ENCODE measurements at regions not wholly inside any gene's neighbourhood (a gene's known extent, or its start where the extent isn't known, plus 50 kb on each side); places are given as distances from the start of the nearest gene placed in this dataset.
"Not testable (repeated sequence)": the region's sequence is repeated elsewhere in the genome, so short reads cannot be mapped to it uniquely, and the experiment has no call there.

DNA sequence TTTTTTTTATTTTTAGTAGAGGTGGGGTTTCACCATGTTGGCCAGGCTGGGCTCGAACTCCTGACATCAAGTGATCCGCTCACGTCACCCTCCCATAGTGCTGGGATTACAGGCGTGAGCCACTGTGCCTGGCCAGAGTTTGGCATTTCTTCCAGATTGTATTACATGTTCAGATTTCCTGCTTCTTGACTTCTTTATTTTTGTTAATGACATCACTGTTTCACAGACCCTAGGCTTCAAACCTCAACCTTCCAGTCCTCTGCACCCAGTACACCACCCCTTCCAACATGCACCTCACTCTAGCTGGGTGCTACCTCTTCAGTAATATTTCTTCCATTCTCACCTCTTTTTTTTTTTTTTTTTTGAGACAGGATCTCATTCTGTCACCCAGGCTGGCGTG lies 53.6 kb upstream of the ZFHX3 start (continued):
- TF ChIP-seq, protein P1, sequence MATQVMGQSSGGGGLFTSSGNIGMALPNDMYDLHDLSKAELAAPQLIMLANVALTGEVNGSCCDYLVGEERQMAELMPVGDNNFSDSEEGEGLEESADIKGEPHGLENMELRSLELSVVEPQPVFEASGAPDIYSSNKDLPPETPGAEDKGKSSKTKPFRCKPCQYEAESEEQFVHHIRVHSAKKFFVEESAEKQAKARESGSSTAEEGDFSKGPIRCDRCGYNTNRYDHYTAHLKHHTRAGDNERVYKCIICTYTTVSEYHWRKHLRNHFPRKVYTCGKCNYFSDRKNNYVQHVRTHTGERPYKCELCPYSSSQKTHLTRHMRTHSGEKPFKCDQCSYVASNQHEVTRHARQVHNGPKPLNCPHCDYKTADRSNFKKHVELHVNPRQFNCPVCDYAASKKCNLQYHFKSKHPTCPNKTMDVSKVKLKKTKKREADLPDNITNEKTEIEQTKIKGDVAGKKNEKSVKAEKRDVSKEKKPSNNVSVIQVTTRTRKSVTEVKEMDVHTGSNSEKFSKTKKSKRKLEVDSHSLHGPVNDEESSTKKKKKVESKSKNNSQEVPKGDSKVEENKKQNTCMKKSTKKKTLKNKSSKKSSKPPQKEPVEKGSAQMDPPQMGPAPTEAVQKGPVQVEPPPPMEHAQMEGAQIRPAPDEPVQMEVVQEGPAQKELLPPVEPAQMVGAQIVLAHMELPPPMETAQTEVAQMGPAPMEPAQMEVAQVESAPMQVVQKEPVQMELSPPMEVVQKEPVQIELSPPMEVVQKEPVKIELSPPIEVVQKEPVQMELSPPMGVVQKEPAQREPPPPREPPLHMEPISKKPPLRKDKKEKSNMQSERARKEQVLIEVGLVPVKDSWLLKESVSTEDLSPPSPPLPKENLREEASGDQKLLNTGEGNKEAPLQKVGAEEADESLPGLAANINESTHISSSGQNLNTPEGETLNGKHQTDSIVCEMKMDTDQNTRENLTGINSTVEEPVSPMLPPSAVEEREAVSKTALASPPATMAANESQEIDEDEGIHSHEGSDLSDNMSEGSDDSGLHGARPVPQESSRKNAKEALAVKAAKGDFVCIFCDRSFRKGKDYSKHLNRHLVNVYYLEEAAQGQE (IDR thresholded peaks at IDR 0.05; ENCODE audit: unreplicated experiment), result no peak
- TF ChIP-seq, protein P2, sequence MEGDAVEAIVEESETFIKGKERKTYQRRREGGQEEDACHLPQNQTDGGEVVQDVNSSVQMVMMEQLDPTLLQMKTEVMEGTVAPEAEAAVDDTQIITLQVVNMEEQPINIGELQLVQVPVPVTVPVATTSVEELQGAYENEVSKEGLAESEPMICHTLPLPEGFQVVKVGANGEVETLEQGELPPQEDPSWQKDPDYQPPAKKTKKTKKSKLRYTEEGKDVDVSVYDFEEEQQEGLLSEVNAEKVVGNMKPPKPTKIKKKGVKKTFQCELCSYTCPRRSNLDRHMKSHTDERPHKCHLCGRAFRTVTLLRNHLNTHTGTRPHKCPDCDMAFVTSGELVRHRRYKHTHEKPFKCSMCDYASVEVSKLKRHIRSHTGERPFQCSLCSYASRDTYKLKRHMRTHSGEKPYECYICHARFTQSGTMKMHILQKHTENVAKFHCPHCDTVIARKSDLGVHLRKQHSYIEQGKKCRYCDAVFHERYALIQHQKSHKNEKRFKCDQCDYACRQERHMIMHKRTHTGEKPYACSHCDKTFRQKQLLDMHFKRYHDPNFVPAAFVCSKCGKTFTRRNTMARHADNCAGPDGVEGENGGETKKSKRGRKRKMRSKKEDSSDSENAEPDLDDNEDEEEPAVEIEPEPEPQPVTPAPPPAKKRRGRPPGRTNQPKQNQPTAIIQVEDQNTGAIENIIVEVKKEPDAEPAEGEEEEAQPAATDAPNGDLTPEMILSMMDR (conservative IDR thresholded peaks at IDR 0.05; ENCODE audit: low read depth in 2 of 2), result no peak
- TF ChIP-seq ETS1 (IDR thresholded peaks at IDR 0.05) (no peak), ZNF331 (CRISPR knock-in tag; IDR thresholded peaks at IDR 0.05; ENCODE audit: low read depth) (no peak), STAT1 (IDR thresholded peaks at IDR 0.05; ENCODE audit: unreplicated experiment) (no peak), JUNB (IDR thresholded peaks at IDR 0.05; ENCODE audit: unreplicated experiment) (no peak), POLR2AphosphoS5 (IDR thresholded peaks at IDR 0.05; ENCODE audit: low read depth) (no peak), NANOG (IDR thresholded peaks at IDR 0.05; ENCODE audit: borderline replicate concordance) (no peak), EZH2 (IDR thresholded peaks at IDR 0.05; ENCODE audit: low read depth, unreplicated experiment) (no peak), ZNF114 (CRISPR knock-in tag; IDR thresholded peaks at IDR 0.05) (no peak), EZH2phosphoT487 (IDR thresholded peaks at IDR 0.05; ENCODE audit: unreplicated experiment) (no peak)

DNA sequence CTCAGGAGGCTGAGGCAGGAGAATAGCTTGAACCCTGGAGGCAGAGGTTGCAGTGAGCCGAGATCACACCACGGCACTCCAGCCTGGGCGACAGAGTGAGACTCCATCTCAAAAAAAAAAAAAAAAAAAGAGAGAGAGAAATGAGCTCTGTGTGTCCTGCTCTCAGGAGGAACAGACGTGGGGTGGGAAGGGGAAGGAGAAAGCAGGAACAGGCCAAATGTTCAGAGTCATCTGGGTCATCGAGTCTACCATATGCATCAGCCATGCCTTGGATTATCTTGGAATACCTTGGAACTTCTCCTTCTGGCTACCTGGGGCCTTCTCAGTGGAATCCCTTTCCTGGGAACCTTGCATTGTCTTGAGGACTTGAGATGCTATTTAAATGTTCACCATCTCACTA lies 51.7 kb upstream of the ZFHX3 start:
- not testable (repeated sequence) for H3K36me3 ChIP-seq (ENCODE audit: insufficient read depth); H3K4me3 ChIP-seq; H3K4me1 Mint-ChIP-seq; DNase-seq (ENCODE audit: low spot score); H3K9me3 Mint-ChIP-seq; H3K79me2 ChIP-seq (replicated peaks; ENCODE audit: insufficient read depth); H3K27me3 ChIP-seq (ENCODE audit: insufficient read depth); H4K20me1 ChIP-seq (replicated peaks; ENCODE audit: insufficient read depth); H3K27me3 Mint-ChIP-seq (ENCODE audit: insufficient read depth, low read depth, poor library complexity); H3K27ac ChIP-seq (ENCODE audit: low read depth); H3K9me2 ChIP-seq (ENCODE audit: insufficient read depth); H3F3A ChIP-seq (replicated peaks; ENCODE audit: low read depth); ATAC-seq; H3K4me2 ChIP-seq; H3K4me1 ChIP-seq (ENCODE audit: insufficient read depth); H3K27ac Mint-ChIP-seq; H3K36me3 Mint-ChIP-seq (ENCODE audit: low read depth); H2AFZ ChIP-seq; H3K4me3 Mint-ChIP-seq
